8988T (cell line): ENCODE measurements at regions not wholly inside any gene's neighbourhood (a gene's known extent, or its start where the extent isn't known, plus 50 kb on each side); places are given as distances from the start of the nearest gene placed in this dataset.

Experiments used
- DNase-seq: peaks from one replicate; pipeline ENCODE4 v3.0.0; 2011

- no peak for DNase-seq
These were observed 128.0 kb downstream of the KIF20B start for GRCh38 chr10:89829262-89829886.

GRCh38 chr10:89829887-89830269 is 128.5 kb downstream of the KIF20B start:
- DNase-seq: no peak

GRCh38 chr10:89830624-89831023 is 129.2 kb downstream of the KIF20B start:
- no peak for DNase-seq

- DNase-seq: no peak
These were observed 135.4 kb downstream of the KIF20B start for GRCh38 chr10:89836840-89837164.

- DNase-seq: no peak
These were observed 136.0 kb downstream of the KIF20B start for GRCh38 chr10:89837165-89838043.

DNA sequence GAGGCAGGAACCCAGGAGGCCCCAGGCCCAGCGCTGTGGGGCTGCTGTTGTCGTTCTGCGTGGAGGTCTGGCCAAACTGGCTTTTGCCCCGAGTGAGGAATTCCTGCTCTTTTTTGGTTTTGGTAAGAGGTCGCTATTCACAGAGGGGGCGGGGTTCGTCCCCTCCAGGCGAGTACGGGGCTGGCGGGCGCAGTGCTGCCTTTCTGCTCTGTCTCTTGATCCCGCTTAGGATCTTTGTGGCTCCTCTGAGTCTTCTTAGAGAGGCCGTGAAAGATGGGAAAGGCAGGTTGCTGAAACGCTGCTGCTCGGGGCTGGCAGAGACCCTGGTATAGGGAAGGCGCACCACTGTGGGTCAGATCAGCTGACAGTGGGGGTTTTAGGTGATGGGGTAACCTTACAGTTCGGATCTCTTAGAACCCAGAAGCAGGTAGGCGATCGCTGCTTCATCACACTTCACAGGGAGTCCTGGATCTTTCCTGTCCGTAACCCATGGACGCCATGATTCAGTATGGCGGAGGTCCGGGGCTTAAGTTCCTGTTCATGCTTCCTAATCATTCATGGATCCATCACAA is 136.7 kb downstream of the KIF20B start:
- DNase-seq: no peak

DNA sequence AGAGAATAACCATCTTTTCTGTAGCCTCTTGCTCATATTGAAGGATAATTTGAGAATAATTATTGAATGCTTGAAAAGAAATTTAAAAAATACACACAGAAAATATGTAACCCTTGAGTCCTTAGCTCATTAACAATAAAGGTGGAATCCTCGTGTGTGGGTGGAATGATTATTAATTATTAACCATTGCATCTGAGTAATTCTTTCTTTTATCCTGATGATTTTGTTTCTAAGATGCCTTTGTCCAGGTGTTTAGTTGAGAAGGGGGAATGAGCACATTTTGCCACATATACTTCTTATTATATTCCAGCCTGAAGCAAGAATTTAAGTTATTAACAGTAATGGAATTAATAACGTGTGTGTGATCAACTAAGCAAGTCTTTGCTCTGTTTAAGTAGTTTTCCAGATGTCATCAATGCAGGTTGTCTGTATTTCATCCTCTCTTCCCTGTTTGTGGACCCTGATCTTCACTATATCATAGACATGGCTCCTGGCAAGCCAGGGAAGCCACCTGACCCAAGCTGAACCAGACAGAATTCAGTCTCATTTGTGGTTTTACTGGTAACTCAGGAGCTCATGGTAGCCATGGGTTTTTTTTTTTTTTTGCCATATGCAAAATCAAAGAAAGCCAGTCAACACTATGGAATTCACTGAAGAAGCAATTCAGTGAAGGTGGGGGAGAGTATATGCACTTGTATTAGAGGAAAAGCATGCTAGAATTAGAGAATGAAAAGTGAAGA is 144.3 kb downstream of the KIF20B start:
- DNase-seq: no peak

GRCh38 chr10:89846281-89846630 is 144.9 kb downstream of the KIF20B start:
- DNase-seq: no peak

DNA sequence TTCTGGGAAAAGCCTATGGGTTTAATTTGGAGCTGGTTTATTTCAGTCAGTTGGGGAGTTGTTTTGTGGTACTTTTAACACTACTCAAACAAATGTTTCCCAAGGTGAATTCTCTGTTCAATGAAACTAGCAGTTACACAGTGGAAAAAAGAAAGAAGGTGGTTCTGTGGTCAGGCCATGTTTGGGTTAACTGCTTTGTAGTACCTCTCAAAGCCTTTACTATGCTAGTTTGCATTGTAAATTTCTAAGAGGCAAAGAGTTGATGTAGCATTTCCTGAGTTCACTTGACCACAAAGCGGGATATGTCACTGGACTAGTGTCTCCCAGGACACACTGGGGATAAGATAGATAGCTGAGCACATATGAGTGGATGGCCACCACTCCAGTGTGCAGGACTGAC is 145.4 kb downstream of the KIF20B start:
- no peak for DNase-seq

DNA sequence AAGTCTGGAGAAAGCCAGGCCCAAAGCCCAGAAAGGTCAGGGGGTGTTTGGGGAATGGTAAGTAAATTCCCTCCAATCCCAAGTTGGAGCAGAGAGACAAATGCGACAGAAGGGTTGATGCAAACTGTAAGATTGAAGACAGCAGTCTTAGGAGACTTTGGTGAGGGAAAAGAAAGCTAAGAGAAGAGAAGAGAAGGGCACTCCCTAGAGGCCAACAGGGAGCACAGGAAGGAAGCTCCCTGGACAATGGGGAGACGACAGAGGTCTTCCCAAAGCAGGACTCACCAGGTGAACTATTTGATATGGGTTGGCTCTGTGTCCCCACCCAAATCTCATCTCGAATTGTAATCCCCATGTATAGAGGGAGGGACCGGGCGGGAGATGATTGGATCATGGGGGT is 151.5 kb downstream of the KIF20B start:
- no peak for DNase-seq

DNA sequence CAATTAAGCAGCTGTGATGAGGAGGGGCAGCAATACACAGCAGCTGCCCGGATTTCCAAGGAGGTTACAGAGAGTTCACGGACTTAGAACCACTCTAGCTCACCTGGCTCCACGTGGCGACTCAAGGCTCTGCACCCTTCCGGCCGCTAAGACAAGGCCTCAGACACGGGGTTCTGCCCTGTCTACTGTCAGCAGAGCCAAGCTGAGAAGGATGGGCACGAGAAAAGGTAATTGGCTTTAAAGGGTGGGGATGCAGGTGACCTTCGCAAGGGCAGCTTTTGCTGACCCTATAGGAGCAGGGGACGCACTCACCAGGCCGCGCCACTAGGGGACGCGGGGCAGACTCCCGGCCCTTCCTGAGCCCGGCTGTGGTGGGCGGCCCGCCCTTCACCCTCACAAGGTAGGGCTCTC is 152.4 kb downstream of the KIF20B start:
- no peak for DNase-seq

DNA sequence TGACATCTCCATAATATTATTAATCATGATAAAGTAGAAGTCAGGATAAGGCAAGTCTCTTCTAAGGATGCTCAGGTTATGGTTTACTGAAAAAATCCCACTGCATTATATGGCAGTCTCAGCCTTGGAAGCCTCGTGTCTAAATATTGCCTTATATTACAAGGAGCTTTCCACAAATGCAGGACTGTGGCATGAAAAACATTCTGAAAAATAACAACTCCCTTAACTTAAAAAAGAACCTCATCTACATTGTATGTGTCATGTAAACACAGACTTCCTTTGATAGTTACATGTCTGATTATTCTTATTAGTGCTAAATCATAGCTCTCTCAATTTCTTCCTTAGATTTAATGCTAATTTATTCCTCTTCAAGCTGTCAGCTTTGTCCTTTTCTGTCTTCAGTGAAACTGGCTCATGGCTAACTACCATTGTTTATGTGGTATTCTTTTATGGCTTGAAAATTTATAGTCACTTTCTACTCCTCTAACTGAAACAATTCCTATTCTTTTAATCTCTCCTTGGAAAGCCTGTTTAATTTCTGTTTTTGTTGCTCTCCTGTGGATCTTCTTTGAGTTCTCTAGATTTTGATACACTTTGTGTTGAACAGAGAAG is 156.1 kb downstream of the KIF20B start:
- DNase-seq: no peak

DNA sequence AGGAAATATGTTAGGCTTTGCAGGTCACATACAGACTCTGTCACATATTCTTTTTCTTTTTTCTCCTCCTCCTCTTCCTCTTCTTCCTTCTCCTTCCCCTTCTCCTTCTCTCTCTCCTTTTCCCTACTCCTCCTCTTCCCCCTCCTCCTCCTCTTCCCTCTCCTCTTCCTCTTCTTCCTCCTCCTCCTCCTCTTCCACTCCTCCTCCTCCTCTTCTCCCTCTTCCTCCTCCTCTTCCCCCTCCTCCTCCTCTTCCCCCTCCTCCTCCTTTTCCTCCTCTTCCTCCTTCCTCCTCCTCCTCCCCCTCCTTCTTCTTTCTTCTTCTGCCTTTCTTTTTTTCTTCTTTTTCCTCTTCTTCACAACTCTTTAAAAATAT is 159.8 kb downstream of the KIF20B start:
- DNase-seq: no peak

GRCh38 chr10:89861584-89862301 is 160.4 kb downstream of the KIF20B start:
- no peak for DNase-seq

DNA sequence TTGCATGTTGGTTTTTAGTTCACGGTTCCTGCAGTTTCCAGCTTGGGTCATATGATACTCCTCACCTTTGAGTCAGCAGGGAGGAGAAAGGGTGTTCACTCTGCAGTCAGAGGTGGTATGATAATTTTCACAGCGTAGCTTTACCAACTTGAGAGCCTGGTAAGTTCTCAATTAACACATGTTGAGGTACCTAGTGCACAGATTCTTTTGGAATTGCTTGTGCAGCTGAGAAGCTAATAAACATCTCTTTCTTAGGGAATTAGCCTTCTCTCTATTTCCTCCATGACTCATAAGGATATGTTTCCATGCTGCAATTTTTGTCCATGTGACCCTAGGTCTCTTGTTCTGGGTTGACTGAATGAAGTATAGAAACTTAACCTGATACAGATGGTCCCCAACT is 166.6 kb downstream of the KIF20B start:
- no peak for DNase-seq

DNA sequence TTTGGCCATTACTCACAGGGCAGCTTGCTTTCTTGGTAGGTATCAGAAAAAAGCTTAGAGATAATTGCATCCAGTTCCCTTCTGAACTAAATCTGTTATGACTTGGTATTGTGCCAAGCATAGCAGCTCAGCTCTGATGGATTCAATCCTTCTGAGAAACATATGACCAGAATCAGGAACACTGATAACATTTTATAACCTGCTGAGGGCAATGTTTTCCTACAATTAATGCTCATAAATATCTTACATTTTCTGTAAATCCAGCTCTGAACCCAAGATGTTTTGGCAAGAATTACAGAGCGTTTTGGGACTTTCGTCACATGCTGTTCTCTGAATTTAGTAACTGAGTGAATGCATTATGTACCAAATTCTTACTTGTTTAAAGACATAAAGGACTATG is 167.8 kb downstream of the KIF20B start:
- DNase-seq: no peak

DNA sequence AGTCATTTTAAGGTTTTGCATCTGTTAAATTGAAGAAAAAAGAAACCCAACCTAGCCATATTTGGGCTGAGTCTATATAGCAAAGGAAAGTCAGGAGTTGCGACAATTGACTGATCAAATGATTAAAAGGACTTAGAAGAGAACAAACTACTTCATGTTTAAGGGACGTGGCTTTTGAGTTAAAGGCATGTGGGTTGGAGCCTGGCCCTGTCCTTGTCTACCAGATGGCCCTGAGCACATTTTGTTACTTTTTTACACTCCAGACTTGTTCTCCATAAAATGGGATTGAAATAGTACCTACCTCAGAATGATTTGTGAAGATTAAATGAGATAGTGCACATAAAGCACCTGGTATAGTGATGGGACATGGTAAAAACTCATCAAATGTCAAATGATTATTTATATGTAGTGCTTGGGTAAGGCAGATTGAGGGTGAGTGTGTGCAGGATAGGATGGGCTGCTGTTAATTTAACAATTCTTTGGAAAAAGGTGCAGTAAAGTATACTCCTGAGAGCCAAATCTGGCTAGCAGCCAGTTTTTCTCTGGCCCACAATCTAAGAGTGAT is 168.3 kb downstream of the KIF20B start:
- no peak for DNase-seq

GRCh38 chr10:89870936-89871335 is 169.5 kb downstream of the KIF20B start:
- no peak for DNase-seq

DNA sequence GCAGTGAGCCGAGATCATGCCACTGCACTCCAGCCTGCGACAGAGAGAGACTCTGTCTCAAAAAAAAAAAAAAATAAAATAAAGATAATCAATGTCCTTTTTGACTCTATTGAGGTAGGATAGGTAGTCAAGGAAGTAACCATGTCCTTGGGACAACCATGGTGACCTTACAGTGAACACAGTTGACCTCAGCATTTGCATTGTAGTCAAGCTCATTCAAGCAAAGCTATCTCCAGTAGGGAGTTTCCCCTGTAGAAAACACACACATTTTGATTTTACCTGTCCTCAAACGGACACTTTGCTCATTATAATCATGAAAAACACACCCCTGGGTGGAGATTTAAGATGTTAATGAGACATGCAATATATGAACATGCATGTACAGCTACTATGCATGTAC is 171.7 kb downstream of the KIF20B start:
- no peak for DNase-seq

DNA sequence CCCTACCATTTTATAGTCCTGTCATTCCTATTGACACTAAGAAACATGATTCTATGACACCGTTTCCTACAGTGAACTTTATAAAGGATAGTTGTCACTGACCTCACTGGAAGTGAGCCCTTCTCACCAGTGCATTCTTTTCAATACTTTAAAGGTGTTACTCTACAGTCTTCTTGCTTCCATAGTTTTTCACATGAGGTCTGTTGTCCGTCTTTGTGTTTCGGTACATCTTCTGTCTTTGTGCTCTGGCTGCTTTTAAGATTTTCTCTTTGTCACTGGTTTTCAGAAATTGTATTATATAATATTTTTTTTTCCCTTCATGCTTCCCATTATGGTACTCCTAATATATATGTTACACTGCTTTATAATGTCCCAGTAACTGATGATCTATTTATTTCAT is 174.2 kb downstream of the KIF20B start:
- DNase-seq: no peak

DNA sequence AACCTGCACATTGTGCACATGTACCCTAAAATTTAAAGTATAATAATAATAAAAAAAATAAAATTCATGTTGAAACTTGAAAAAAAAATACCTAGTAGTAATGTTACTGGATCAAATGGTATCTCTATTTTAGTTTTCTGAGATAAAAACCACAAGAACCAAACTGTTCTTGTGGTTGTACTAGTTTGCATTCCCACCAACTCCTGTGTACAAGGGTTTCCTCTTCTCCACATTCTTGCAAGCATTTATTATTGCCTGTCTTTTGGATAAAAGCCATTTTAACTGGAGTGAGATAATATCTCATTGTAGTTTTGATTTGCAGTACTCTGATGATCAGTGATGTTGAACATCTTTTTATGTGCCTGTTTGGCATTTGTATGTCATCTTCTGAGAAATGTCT is 177.7 kb downstream of the KIF20B start:
- no peak for DNase-seq

DNA sequence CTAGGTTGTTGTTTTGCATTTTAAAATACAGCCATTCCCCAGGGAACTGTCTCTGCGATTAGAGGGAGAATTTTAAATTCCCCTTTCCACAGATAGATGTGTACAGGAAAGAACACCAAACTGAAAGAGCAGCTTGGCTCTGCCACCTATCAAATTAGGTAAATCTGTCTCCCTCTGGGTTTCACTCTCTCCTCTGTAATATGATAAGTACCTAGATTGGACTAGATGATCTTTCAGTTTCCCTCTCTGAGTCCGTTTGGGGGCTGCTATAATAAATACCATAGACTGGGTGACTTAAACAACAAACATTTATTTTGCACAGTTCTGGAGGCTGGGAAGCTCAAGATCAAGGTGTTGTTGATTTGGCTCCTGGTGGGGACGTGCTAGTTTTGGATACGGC is 186.0 kb downstream of the KIF20B start:
- no peak for DNase-seq
